SH-SY5Y (cell line): ENCODE measurements at regions not wholly inside any gene's neighbourhood (a gene's known extent, or its start where the extent isn't known, plus 50 kb on each side); places are given as distances from the start of the nearest gene placed in this dataset.

ENCODE experiments used
- GATA2 ChIP-seq: IDR thresholded peaks from 2 replicates; pipeline ENCODE4 v1.6.1; 2011; ENCODE audit warnings: mild to moderate bottlenecking, low read depth, low read length
- GATA3 ChIP-seq: IDR thresholded peaks from 2 replicates; pipeline ENCODE4 v1.6.1; 2011; ENCODE audit warnings: low read depth, mild to moderate bottlenecking, low read length, moderate library complexity

- TF ChIP-seq GATA3 = no peak
- TF ChIP-seq GATA2 = no peak
Observed at GRCh38 chr18:61187971-61188370, 145.3 kb upstream of the CDH20 start.
